Fibroblast of the aortic adventitia (primary cell): ENCODE measurements at regions not wholly inside any gene's neighbourhood (a gene's known extent, or its start where the extent isn't known, plus 50 kb on each side); places are given as distances from the start of the nearest gene placed in this dataset.

ENCODE experiments used
- DNase-seq: peaks from one replicate; pipeline ENCODE4 v3.0.0-alpha.2; 2010; ENCODE audit warnings: low read depth
- H3K4me3 ChIP-seq: 2 replicates; pipeline ENCODE4 v1.5.1; 2011; ENCODE audit warnings: low read depth, mild to moderate bottlenecking, control low read depth, low read length, moderate library complexity
- TF ChIP-seq, protein P1 (sequence below): IDR thresholded peaks from 2 replicates; pipeline ENCODE4 v1.5.1; 2011; ENCODE audit warnings: mild to moderate bottlenecking, low read length, control low read depth, inconsistent platforms; ENCODE audit not compliant: insufficient read depth

DNA sequence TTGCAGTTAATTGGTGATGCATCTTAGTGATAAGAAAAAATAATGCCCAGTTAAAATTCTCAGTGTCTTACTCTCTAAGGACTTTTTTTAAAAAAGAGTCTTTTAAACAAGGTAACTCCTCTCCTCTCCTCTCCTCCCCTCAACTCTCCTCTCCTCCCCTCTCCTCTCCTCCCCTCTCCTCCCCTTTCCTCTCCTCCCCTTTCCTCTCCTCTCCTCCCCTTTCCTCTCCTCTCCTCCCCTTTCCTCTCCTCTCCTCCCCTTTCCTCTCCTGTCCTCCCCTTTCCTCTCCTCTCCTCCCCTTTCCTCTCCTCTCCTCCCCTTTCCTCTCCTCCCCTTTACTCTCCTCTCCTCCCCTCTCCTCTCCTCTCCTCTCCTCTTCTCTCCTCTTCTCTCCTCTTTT, 675.9 kb upstream of the RBFOX1 start:
- no peak overlapping the region for H3K4me3 ChIP-seq
- no peak for DNase-seq
- TF ChIP-seq, protein P1, sequence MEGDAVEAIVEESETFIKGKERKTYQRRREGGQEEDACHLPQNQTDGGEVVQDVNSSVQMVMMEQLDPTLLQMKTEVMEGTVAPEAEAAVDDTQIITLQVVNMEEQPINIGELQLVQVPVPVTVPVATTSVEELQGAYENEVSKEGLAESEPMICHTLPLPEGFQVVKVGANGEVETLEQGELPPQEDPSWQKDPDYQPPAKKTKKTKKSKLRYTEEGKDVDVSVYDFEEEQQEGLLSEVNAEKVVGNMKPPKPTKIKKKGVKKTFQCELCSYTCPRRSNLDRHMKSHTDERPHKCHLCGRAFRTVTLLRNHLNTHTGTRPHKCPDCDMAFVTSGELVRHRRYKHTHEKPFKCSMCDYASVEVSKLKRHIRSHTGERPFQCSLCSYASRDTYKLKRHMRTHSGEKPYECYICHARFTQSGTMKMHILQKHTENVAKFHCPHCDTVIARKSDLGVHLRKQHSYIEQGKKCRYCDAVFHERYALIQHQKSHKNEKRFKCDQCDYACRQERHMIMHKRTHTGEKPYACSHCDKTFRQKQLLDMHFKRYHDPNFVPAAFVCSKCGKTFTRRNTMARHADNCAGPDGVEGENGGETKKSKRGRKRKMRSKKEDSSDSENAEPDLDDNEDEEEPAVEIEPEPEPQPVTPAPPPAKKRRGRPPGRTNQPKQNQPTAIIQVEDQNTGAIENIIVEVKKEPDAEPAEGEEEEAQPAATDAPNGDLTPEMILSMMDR, result no peak

DNA sequence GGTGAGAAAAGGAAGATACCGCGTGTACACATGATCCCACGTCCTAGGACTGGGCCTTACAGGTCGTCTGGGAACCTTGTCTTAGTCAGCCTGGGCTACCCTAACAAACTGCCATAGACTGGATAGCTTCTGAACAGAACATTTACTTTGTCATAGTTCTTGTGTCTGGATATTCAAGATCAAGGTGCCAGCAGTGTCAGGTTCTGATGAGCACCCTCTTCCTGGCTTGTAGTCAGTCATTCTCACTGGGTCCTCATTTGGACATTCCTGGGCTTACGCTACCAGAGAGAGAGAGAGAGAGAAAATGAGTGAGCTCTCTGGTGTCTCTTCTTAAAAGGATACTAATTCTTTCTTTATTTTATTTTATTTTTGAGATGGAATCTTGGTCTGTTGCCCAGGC, 685.8 kb upstream of the RBFOX1 start:
- TF ChIP-seq, protein P1, result no peak
- no peak overlapping the region for H3K4me3 ChIP-seq
- DNase-seq, result no peak

DNA sequence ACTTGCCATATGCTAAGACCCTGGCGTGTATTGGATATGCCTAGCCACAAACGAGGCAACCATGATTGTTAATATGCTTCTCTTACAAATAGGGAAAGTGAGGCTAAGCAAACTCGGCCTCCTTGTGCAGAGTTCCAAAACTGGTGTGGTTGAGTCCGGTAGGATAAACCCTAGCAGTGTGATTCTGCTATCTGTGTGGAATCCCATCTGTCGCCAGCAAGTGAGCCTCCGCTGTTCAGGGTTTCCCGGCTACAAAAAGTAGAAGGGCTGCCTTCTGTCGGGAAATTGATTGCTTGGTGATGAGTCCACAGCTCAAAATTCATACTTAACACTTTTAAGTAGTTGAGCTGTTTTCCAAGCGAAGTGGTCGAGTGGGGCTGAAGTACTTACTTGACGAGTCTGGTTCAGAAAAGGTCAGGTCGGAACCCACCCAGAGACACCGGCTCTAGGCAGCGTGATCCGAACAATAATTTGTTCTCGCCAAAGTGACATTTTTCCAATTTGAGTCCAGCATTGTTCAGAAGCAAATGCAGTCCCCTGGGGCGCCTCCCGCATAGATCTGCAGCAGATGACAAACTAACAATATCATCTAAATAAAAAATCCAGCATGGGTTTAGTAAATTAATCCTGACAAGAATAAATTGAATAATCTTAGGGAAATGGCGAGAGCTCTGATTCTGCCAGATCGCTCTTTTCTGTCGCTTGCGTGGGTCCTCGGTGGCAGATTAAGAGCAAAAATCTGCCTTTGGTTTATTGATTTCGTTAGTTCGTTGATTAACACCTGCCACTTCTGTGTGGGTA, 686.7 kb upstream of the RBFOX1 start:
- TF ChIP-seq, protein P1, result no peak
- DNase-seq, result no peak
- no peak overlapping the region for H3K4me3 ChIP-seq

DNA sequence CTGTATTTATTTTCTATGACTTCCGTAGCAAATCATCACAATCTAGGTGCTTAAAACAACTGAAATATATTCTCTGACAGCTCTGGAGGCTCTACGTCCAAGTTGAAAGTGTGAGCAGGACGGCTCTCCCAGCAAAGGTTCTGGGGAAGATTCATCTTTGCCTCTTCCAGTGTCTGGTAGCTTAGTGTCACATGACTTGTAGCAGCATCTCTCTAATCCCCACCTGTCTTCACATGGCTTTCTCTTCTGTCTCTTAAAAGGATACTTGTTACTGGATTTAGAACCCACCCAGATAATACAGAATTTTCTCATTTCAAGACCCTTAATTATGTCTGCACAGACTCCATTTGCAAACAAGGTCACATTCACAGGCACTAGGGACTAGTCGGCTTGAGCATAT, 687.7 kb upstream of the RBFOX1 start:
- no peak overlapping the region for H3K4me3 ChIP-seq
- DNase-seq, result no peak
- TF ChIP-seq, protein P1, result no peak

DNA sequence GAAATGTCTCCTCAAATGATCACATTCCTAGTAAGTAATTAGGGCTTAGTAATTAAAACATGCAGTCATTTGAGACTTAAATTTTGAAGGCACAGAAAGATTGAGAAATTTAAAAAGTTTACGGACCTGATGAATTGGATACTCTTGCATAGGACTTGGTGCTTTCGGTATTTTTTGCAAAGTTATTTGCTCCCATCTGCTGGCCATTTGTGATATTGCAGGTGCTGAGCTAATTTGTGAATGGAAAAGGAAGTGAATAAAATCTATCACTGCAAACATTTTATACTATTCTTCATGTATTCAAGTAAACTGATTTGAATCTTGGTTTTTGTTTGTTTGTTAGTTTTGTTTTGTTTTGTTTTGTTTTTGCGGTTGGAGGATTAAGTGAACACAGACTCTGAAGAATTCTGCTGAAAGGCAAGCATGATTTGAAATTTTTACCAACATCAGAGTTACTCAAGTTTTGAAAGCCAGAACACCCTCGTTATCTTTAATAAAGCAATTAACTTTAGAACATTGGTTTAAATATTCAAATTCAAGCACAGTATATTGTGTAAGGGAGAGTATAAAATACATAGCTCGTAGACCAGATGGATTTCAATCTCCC, 689.5 kb upstream of the RBFOX1 start:
- DNase-seq, result peak; percentile 62
- TF ChIP-seq, protein P1, result peak; percentile 78
- no peak overlapping the region for H3K4me3 ChIP-seq

DNA sequence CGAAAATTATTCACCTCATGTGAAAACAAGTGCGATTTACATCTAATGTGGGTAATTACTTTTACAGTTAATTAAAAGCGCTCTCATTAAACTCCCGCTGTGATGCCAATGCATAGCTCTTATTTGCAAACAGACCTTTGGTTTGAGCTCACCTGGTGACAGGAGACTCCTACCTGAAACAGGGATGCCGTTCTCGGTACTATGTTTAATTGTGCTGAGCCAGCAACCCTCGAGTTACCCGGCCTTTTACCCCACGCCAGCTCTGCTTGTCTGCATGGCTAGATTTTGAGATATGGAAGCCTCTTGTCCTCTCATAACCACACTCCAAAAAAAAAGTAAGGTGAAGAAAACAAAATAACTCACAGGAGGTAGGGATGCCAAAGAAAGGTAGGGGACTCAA, 690.4 kb upstream of the RBFOX1 start:
- no peak overlapping the region for H3K4me3 ChIP-seq
- TF ChIP-seq, protein P1, result no peak
- DNase-seq, result no peak

DNA sequence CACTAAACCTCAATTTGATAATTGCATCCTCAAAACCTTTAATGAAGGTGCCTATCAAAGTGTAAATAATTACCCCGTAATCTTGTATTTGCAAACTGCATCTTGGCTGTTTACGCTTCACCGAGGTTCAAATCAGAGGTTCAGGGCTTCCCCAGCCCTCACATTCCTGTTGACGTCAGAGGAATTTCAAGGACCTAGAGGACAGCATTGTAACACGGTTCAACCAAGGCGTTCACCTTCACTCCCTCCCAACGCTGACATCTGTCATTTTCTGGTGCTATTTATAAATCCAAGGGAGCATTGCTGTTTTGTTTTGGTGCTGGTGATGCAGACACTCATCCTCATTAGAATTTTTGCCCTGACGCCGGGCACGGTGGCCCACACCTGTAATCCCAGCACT, 691.6 kb upstream of the RBFOX1 start:
- no peak for DNase-seq
- TF ChIP-seq, protein P1, result no peak
- no peak overlapping the region for H3K4me3 ChIP-seq
